ENCODE measurements at regions not wholly inside any gene's neighbourhood (a gene's known extent, or its start where the extent isn't known, plus 50 kb on each side); places are given as distances from the start of the nearest gene placed in this dataset.

- TF ChIP-seq CTCF (IDR thresholded peaks at IDR 0.05) = peak in 6 of 12 donors; percentile 9 to 44 (median 32)
- TF ChIP-seq POLR2A (IDR thresholded peaks at IDR 0.05) = no peak
These were observed 96.7 kb downstream of the PMAIP1 start for GRCh38 chr18:59996370-59996966.

Data from heart left ventricle (tissue), 13 donors.